LoVo (cell line): ENCODE measurements at regions not wholly inside any gene's neighbourhood (a gene's known extent, or its start where the extent isn't known, plus 50 kb on each side); places are given as distances from the start of the nearest gene placed in this dataset.

ENCODE experiments used
- DNase-seq: peaks from one replicate; pipeline ENCODE4 v3.0.0-alpha.2; 2016; ENCODE audit warnings: low spot score

DNA sequence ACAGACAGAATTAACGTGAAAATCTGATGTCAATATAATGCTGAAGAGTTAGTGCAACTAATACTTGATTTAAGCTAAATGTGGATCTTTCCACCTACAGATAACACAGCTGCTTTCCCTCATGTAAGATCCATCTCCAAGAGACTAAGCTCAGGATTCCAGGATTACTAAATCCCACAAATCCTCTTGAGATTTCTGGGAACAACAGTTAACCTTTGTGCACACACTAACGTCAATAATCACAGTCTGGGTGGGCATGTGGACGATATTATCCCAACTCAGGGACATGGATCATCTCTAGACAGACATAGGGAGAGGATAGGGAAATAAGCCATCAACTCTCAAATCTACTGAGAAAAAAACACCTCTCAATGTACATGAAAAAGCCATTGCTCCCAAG, 432.6 kb downstream of the SATB2 start:
- DNase-seq = no peak

- no peak for DNase-seq
Measured at GRCh38 chr2:199024224-199024623, 433.5 kb downstream of the SATB2 start.

DNA sequence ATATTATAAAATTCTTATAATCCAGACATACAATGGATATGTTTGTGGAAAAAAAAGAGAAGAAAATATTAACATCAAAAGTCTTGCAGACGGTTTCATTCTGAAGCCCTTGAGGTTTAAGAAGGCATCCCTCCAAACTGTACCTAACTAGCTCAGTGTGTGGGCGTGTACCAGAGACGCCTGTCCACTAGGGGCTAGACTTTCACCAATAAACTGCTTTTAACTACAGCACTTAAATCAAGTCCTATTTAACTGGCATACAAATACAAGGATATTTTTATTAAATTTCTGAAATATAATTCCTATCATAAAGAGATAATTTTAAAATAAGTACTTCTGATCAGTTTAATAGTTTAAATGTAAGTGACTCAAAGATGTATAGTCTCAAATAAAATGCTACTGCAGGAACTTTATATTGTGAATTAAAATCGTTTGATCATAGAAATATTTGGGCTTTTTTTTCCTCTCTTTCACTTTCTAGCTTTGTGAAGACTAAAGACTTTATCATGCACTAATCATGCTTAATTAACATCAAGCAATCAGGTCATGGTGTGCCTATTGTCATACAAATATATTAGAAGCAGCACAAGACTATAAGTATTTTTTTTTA, 437.7 kb downstream of the SATB2 start:
- peak; percentile 31 for DNase-seq

GRCh38 chr2:199018826-199019225, 438.9 kb downstream of the SATB2 start:
- DNase-seq = no peak

- DNase-seq = no peak
Measured at GRCh38 chr2:199015072-199015471, 442.7 kb downstream of the SATB2 start.

DNA sequence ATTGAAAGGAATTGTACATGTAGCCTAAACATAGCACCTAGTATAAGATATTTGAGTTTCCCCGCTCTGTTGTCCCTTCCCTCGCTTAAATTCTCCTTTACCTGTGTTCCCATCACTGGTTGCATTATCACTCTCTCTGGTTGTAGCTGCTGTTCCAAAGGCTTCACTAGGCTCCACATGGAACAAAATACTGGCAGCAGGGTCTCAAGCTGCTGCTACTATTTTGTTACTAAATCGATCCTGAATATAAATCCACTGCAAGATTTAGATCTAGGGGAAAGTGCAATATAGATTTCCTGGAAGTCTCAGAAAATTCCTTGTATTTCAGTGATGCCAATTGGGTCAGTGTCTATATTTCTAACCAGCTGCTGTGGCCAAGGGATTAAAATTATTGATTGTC, 443.5 kb downstream of the SATB2 start:
- no peak for DNase-seq

- DNase-seq = no peak
Measured at GRCh38 chr2:199011908-199012307, 445.8 kb downstream of the SATB2 start.

DNA sequence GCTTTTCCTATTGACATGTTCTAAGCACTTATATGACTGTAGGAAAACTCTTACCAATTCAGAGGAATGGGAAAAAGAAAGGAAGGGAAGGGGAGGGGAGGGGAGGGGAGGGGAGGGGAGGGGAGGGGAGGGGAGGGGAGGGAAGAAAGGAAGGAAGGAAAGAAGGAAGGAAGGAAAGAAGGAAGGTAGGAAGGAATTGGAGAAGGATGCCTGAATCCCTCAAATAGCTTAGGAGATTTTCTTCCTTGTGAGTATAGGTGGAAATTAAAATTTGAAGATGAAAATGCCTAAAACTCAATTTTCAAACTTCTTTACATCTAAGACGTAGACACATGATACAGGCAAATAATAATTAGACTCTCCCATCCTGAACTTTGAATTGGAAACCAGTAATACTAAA, 463.1 kb downstream of the SATB2 start:
- no peak for DNase-seq

DNA sequence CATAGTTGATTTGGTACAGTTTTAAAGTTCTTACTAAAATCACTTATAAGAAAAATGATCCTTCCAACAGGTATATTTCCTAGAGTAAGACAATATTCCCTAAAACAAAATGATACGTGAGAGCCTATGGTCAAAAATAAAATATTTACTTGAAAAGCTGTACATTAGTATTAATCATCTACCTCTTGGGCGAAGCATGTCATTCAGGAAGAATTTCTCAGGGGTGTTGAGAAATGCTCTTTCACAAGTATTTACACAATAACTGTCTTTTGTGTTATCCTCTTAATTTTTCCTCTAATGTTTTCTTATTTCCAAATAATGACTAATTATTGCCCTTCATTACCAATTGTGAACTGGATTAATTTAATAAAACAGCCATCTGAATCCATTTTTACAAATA, 466.3 kb downstream of the SATB2 start:
- DNase-seq = no peak

- DNase-seq = no peak
Measured at GRCh38 chr2:198975779-198976178, 482.0 kb downstream of the SATB2 start.

DNA sequence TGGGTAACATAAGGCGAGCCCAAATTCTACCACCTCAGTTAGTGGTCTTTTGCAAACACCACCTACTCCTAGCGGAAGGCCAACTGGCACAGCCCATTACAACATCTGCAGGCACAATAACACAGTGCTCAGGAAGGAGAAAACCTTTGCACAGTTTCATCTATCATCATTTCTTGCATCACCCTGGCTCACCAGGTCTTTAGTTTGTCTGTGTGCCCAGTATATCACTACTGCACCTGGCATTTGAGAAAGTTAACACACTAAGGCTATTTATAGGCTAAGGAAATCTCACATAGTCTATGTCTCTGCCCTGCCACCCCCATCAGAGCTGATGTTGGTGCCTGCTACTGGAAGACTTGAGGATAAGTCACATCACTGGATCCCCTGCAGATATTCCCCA, 484.0 kb downstream of the SATB2 start:
- no peak for DNase-seq

DNA sequence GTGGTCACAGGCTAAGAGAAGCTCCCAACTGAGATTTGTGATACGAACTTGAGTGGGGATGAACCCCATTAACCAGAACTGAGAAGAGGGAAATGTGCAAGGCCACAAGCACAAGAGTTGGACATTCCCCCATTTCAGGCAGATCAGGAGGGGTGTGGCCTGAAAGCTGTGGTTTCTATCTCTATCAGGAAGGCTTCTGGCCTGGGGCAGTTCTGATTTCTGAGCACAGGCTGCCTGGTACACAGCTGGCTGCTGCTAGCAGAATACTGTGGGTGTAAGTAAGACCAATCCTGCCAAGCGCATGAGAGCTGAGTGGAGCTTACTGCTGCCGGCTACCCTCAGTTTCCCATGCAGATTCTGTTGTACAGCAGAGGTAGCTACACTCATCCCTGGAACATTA, 484.6 kb downstream of the SATB2 start:
- no peak for DNase-seq

- peak; percentile 2 for DNase-seq
Measured at GRCh38 chr2:198968545-198968944, 489.2 kb downstream of the SATB2 start.

DNA sequence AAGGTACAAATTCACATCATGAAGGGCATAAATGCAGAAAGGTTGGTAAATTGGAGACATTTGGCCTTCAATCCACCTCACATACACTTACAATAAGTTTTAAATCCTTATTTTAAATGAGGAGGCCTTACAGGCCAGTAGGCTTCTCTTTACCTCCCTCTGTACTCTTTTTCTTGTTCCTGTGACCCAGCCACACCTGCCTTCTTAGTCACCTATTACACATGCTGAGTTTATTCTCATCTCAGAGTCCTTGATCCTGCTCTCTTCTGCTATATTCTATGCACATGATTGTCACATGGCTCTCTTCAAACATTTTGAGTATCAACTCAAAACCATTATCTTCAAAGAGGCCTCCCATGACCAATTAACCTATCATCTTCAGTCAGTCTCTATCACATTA, 491.5 kb downstream of the SATB2 start:
- no peak for DNase-seq

GRCh38 chr2:198961547-198961946, 496.2 kb downstream of the SATB2 start:
- DNase-seq = no peak

- DNase-seq = no peak
Measured at GRCh38 chr2:198957181-198957580, 500.6 kb downstream of the SATB2 start.

- peak; percentile 12 for DNase-seq
Measured at GRCh38 chr2:198953328-198953727, 504.4 kb downstream of the SATB2 start.

DNA sequence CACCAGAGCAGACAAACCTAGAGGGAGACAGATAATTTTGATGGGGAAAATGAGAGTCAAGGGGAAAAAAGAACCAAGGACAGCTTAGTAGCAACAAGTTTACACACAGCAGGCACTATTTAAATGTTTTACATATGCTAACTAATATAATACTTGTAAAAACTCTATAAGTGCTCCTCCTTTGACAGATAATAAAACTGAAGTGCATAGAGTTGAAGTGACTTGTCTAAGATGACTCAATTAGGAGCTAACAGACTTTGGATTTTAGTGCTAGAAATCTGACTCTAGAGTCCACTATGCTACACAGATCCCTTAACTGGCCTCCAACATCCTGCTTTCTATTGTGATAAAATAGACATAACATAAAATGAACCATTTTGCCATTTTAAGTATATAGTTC, 506.9 kb downstream of the SATB2 start:
- no peak for DNase-seq

- peak; percentile 39 for DNase-seq
Measured at GRCh38 chr2:198945496-198945895, 512.2 kb downstream of the SATB2 start.

DNA sequence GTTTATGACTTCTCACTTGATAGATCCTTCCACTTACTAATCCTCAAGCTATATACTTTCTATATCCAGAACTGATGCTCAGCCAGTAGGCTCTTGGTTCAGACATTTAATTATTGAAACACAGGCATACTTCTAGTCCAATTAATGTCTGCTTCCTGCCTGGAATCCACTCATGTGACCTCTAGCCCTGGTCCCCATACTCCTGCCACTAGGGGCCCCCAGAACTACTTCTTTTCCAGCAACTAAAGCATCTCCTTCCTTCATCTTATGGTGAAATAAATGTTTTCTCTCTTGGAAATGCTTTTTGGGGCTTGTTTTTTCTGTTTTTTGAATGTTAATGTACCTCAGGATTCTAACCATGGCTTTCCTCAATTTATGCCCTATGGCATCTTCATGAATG, 527.6 kb downstream of the SATB2 start:
- no peak for DNase-seq

- no peak for DNase-seq
Measured at GRCh38 chr2:198928026-198928425, 529.7 kb downstream of the SATB2 start.

- DNase-seq = no peak
Measured at GRCh38 chr2:198917926-198918720, 539.6 kb downstream of the SATB2 start.

DNA sequence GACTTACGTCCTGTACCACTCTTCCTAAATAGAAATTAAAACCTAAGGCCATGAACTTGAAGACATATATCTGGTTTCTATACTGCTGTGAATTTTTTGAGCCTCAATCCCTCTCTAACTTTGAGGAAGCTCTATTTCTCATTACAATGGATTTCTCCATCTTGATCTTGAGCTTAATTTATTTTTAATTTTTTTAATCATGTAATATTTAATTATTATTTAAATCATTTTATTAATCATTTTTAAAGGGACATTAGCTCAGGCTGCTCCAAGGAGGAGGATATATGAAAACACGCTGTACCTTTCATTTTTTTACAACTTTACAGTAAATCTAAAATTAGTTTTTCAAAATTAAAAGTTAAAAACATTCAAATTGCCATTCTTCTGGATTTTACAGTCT, 540.5 kb downstream of the SATB2 start:
- no peak for DNase-seq

DNA sequence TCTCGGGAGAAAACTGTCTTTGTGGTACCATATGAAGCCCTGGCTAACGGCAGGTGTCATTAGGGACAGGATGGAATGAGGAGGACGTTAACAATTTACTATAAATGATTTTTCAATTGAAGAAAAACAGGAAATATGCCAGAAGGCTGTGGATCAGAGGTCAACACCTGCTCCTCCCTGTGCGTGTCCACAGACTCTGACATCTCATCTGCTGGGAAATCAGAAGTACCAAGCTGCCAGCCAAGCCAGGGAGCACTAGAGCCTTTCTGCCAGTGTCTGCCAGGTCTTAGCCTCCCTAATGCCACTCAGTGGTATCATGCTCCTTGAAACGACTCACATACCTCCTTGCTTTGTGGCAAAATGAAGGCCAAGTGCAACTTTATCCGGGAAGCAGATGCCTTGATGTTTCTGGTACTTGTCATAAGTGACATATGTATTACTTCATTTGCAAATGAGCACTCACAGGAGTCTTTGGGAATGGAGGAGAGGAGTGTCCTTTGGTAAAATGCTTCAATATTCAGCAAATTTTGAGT, 541.1 kb downstream of the SATB2 start:
- DNase-seq = no peak
